CD4-positive, alpha-beta memory T cell (primary cell): ENCODE measurements at regions not wholly inside any gene's neighbourhood (a gene's known extent, or its start where the extent isn't known, plus 50 kb on each side); places are given as distances from the start of the nearest gene placed in this dataset.

Experiments
- CTCF ChIA-PET: fragments of 350-600 bp; sonication (Branson Sonifier 250); formaldehyde crosslinking; loops from one replicate; lab custom pipeline; 2021; ENCODE audit warnings: inconsistent platforms; ENCODE audit not compliant: partially characterized antibody; lab: Charles Lee
- POLR2A ChIA-PET: fragments of 350-600 bp; sonication (Branson Sonifier 250); formaldehyde crosslinking; loops from one replicate; lab custom pipeline; 2021; ENCODE audit not compliant: partially characterized antibody; lab: Charles Lee
- DNase-seq, 5 donors: peaks; one replicate each; pipeline versions ENCODE4 v3.0.0 to v3.0.0-alpha.2; 2020 to 2022; ENCODE audit warnings: mixed read lengths in 1 of 5
- H3K27ac ChIP-seq: one replicate; pipeline ENCODE4 v1.7.0; 2013; ENCODE audit warnings: low read depth, low read length
- H3K27me3 ChIP-seq: 2 replicates; pipeline ENCODE4 v1.7.0; 2013; ENCODE audit warnings: mild to moderate bottlenecking, low read length, moderate library complexity; ENCODE audit not compliant: insufficient read depth
- H3K36me3 ChIP-seq: 2 replicates; pipeline ENCODE4 v1.7.0; 2013; ENCODE audit warnings: mild to moderate bottlenecking, low read length, moderate library complexity; ENCODE audit not compliant: insufficient read depth
- H3K4me1 ChIP-seq: 2 replicates; pipeline ENCODE4 v1.7.0; 2013; ENCODE audit warnings: mild to moderate bottlenecking, low read length, moderate library complexity; ENCODE audit not compliant: insufficient read depth
- H3K4me3 ChIP-seq, 2 donors: one replicate each; pipeline ENCODE4 v1.7.0; 2013; ENCODE audit warnings: low read length in 2 of 2, mild to moderate bottlenecking in 1 of 2
- H3K9me3 ChIP-seq, 2 donors: one replicate each; pipeline ENCODE4 v1.7.0; 2013; ENCODE audit warnings: low read length in 2 of 2, control low read depth in 1 of 2; ENCODE audit not compliant: control insufficient read depth in 1 of 2
- H3K27ac Mint-ChIP-seq, 7 donors: one replicate each; pipeline ENCODE4 v1.8.0; 2020 to 2021; ENCODE audit warnings: mixed read lengths in 7 of 7, mild to moderate bottlenecking in 6 of 7, inconsistent platforms in 3 of 7, moderate library complexity in 3 of 7
- H3K27me3 Mint-ChIP-seq, 2 donors: one replicate each; pipeline ENCODE4 v1.8.0; 2020 to 2021; ENCODE audit warnings: mixed read lengths in 2 of 2
- H3K36me3 Mint-ChIP-seq, 2 donors: one replicate each; pipeline ENCODE4 v1.8.0; 2020 to 2021; ENCODE audit warnings: mixed read lengths in 2 of 2, inconsistent platforms in 1 of 2, mild to moderate bottlenecking in 1 of 2
- H3K4me1 Mint-ChIP-seq, 4 donors: one replicate each; pipeline ENCODE4 v1.8.0; 2020 to 2021; ENCODE audit warnings: mixed read lengths in 4 of 4, mild to moderate bottlenecking in 1 of 4
- H3K4me3 Mint-ChIP-seq, 8 donors: one replicate each; pipeline ENCODE4 v1.8.0; 2020 to 2021; ENCODE audit warnings: mixed read lengths in 8 of 8, mild to moderate bottlenecking in 7 of 8, moderate library complexity in 6 of 8, inconsistent platforms in 3 of 8
- H3K9me3 Mint-ChIP-seq, 8 donors: one replicate each; pipeline ENCODE4 v1.8.0; 2020 to 2021; ENCODE audit warnings: mixed read lengths in 8 of 8, mild to moderate bottlenecking in 5 of 8, inconsistent platforms in 3 of 8, moderate library complexity in 1 of 8
- intact Hi-C: fragments of 100-400 bp; cut with micrococcal nuclease; formaldehyde crosslinking; loops from one replicate; pipeline ENCODE4 v1.15.1; 2023

GRCh38 chr1:215487466-215487865 is 79.6 kb upstream of the KCTD3 start:
- H3K4me1 Mint-ChIP-seq = no peaks in the 10 kb centered on the region
- peaks cover 0 to 8% (median 4%) of the 10 kb centered on the region in 8 donors for H3K9me3 Mint-ChIP-seq
- Histone ChIP-seq H3K9me3 (no peaks in the 10 kb centered on the region), H3K27me3 (no peaks in the 10 kb centered on the region), H3K36me3 (no peaks in the 10 kb centered on the region), H3K4me1 (no peaks in the 10 kb centered on the region), H3K27ac (no peak overlapping the region), H3K4me3 (no peak overlapping the region)
- H3K27me3 Mint-ChIP-seq = peaks cover 0 to 2% of the 10 kb centered on the region in 2 donors
- H3K36me3 Mint-ChIP-seq = no peaks in the 10 kb centered on the region
- intact Hi-C loops = no loop called here
- DNase-seq = no peak
- POLR2A ChIA-PET = no interaction called here
- no peak overlapping the region for H3K4me3 Mint-ChIP-seq
- no peak overlapping the region for H3K27ac Mint-ChIP-seq
- CTCF ChIA-PET = no interaction called here

GRCh38 chr1:215488850-215489249 is 78.3 kb upstream of the KCTD3 start:
- Mint-ChIP-seq H3K36me3 (no peaks in the 10 kb centered on the region), H3K27ac (no peak overlapping the region), H3K9me3 (peaks cover 0 to 10% (median 5%) of the 10 kb centered on the region in 8 donors), H3K4me3 (no peak overlapping the region), H3K4me1 (no peaks in the 10 kb centered on the region), H3K27me3 (peaks cover 0 to 2% of the 10 kb centered on the region in 2 donors)
- no peak for DNase-seq
- ChIA-PET POLR2A (no interaction called here), CTCF (no interaction called here)
- Histone ChIP-seq H3K27ac (no peak overlapping the region), H3K4me1 (no peaks in the 10 kb centered on the region), H3K27me3 (no peaks in the 10 kb centered on the region), H3K9me3 (no peaks in the 10 kb centered on the region), H3K4me3 (no peak overlapping the region), H3K36me3 (no peaks in the 10 kb centered on the region)
- intact Hi-C loops = no loop called here

- H3K9me3 ChIP-seq = no peaks in the 10 kb centered on the region
- H3K27ac Mint-ChIP-seq = no peak overlapping the region
- H3K27ac ChIP-seq = no peak overlapping the region
- no peaks in the 10 kb centered on the region for H3K4me1 ChIP-seq
- ChIA-PET POLR2A (no interaction called here), CTCF (no interaction called here)
- no peak overlapping the region for H3K4me3 ChIP-seq
- H3K27me3 ChIP-seq = no peaks in the 10 kb centered on the region
- H3K4me1 Mint-ChIP-seq = no peaks in the 10 kb centered on the region
- no peaks in the 10 kb centered on the region for H3K36me3 ChIP-seq
- peaks cover 0 to 2% of the 10 kb centered on the region in 2 donors for H3K27me3 Mint-ChIP-seq
- peaks cover 0 to 10% (median 6%) of the 10 kb centered on the region in 8 donors for H3K9me3 Mint-ChIP-seq
- intact Hi-C loops = no loop called here
- no peaks in the 10 kb centered on the region for H3K36me3 Mint-ChIP-seq
- H3K4me3 Mint-ChIP-seq = no peak overlapping the region
- no peak for DNase-seq
Observed at GRCh38 chr1:215489771-215490565, 77.1 kb upstream of the KCTD3 start.

- Mint-ChIP-seq H3K27me3 (peaks cover 4 to 5% of the 10 kb centered on the region in 2 donors), H3K36me3 (no peaks in the 10 kb centered on the region), H3K27ac (no peak overlapping the region), H3K9me3 (peaks cover 0 to 4% (median under 1%) of the 10 kb centered on the region in 8 donors), H3K4me1 (no peaks in the 10 kb centered on the region), H3K4me3 (no peak overlapping the region)
- Histone ChIP-seq H3K27me3 (no peaks in the 10 kb centered on the region), H3K36me3 (no peaks in the 10 kb centered on the region), H3K4me3 (no peak overlapping the region), H3K27ac (no peak overlapping the region), H3K9me3 (no peaks in the 10 kb centered on the region), H3K4me1 (no peaks in the 10 kb centered on the region)
- CTCF ChIA-PET = no interaction called here
- intact Hi-C loops = no loop called here
- POLR2A ChIA-PET = no interaction called here
- DNase-seq = no peak
Observed at GRCh38 chr1:215497528-215497927, 69.6 kb upstream of the KCTD3 start.

GRCh38 chr1:215501496-215501895 is 65.6 kb upstream of the KCTD3 start:
- no peak overlapping the region for H3K27ac ChIP-seq
- Mint-ChIP-seq H3K4me3 (no peak overlapping the region), H3K27me3 (peaks cover 4% of the 10 kb centered on the region in 2 donors), H3K9me3 (peaks cover 0 to 2% (median 0%) of the 10 kb centered on the region in 8 donors), H3K27ac (no peak overlapping the region), H3K36me3 (no peaks in the 10 kb centered on the region), H3K4me1 (no peaks in the 10 kb centered on the region)
- no peaks in the 10 kb centered on the region for H3K9me3 ChIP-seq
- POLR2A ChIA-PET = no interaction called here
- CTCF ChIA-PET = no interaction called here
- no peak for DNase-seq
- no peaks in the 10 kb centered on the region for H3K27me3 ChIP-seq
- H3K4me1 ChIP-seq = no peaks in the 10 kb centered on the region
- H3K4me3 ChIP-seq = no peak overlapping the region
- intact Hi-C loops = no loop called here
- no peaks in the 10 kb centered on the region for H3K36me3 ChIP-seq

GRCh38 chr1:215502081-215502480 is 65.0 kb upstream of the KCTD3 start:
- no peak for DNase-seq
- H3K4me3 ChIP-seq = no peak overlapping the region
- H3K36me3 ChIP-seq = no peaks in the 10 kb centered on the region
- H3K4me1 Mint-ChIP-seq = no peaks in the 10 kb centered on the region
- intact Hi-C loops = no loop called here
- peaks cover 0 to 6% (median under 1%) of the 10 kb centered on the region in 8 donors for H3K9me3 Mint-ChIP-seq
- H3K4me1 ChIP-seq = no peaks in the 10 kb centered on the region
- no peak overlapping the region for H3K27ac Mint-ChIP-seq
- H3K9me3 ChIP-seq = no peaks in the 10 kb centered on the region
- CTCF ChIA-PET = no interaction called here
- no peak overlapping the region for H3K27ac ChIP-seq
- H3K4me3 Mint-ChIP-seq = no peak overlapping the region
- H3K27me3 Mint-ChIP-seq = peaks cover 4% of the 10 kb centered on the region in 2 donors
- POLR2A ChIA-PET = no interaction called here
- no peaks in the 10 kb centered on the region for H3K36me3 Mint-ChIP-seq
- no peaks in the 10 kb centered on the region for H3K27me3 ChIP-seq

GRCh38 chr1:215507119-215507518 is 60.0 kb upstream of the KCTD3 start:
- H3K4me1 ChIP-seq = no peaks in the 10 kb centered on the region
- intact Hi-C loops = no loop called here
- H3K36me3 Mint-ChIP-seq = peaks cover 0 to 4% of the 10 kb centered on the region in 2 donors
- H3K36me3 ChIP-seq = no peaks in the 10 kb centered on the region
- POLR2A ChIA-PET = no interaction called here
- no peaks in the 10 kb centered on the region for H3K27me3 ChIP-seq
- peaks cover 0 to 3% of the 10 kb centered on the region in 2 donors for H3K27me3 Mint-ChIP-seq
- H3K27ac ChIP-seq = no peak overlapping the region
- no peak overlapping the region for H3K27ac Mint-ChIP-seq
- H3K4me1 Mint-ChIP-seq = no peaks in the 10 kb centered on the region
- H3K9me3 ChIP-seq = peaks cover 0 to 8% of the 10 kb centered on the region in 2 donors
- H3K4me3 ChIP-seq = no peak overlapping the region
- H3K4me3 Mint-ChIP-seq = no peak overlapping the region
- H3K9me3 Mint-ChIP-seq = peaks cover 0 to 45% (median 24%) of the 10 kb centered on the region in 8 donors
- DNase-seq = no peak
- CTCF ChIA-PET = no interaction called here
